HG03520 (cell line): ENCODE measurements at regions not wholly inside any gene's neighbourhood (a gene's known extent, or its start where the extent isn't known, plus 50 kb on each side); places are given as distances from the start of the nearest gene placed in this dataset.

Experiments
- ATAC-seq: cut with Tn5 transposase; IDR thresholded peaks from one replicate; pipeline ENCODE4 v1.9.1; 2021; ENCODE audit warnings: mild to moderate bottlenecking, moderate library complexity; ENCODE audit not compliant: unreplicated experiment

GRCh38 chr22:34303656-34304055, 383.4 kb upstream of the LARGE1 start:
- ATAC-seq: no peak

- no peak for ATAC-seq
Measured at GRCh38 chr22:34306361-34306760, 386.1 kb upstream of the LARGE1 start.

- no peak for ATAC-seq
Measured at GRCh38 chr22:34308101-34308500, 387.8 kb upstream of the LARGE1 start.

GRCh38 chr22:34319346-34319745, 399.1 kb upstream of the LARGE1 start:
- no peak for ATAC-seq

- no peak for ATAC-seq
Measured at GRCh38 chr22:34324763-34325162, 404.5 kb upstream of the LARGE1 start.

GRCh38 chr22:34326901-34327300, 406.6 kb upstream of the LARGE1 start:
- ATAC-seq: no peak

GRCh38 chr22:34330432-34330831, 410.2 kb upstream of the LARGE1 start:
- no peak for ATAC-seq

GRCh38 chr22:34333285-34333684, 413.0 kb upstream of the LARGE1 start:
- ATAC-seq: no peak

GRCh38 chr22:34334893-34335292, 414.6 kb upstream of the LARGE1 start:
- no peak for ATAC-seq

- no peak for ATAC-seq
Measured at GRCh38 chr22:34344702-34345101, 424.4 kb upstream of the LARGE1 start.

- no peak for ATAC-seq
Measured at GRCh38 chr22:34354071-34354817, 434.0 kb upstream of the LARGE1 start.

GRCh38 chr22:34356481-34356880, 436.2 kb upstream of the LARGE1 start:
- no peak for ATAC-seq

- ATAC-seq: no peak
Measured at GRCh38 chr22:34370711-34371110, 450.4 kb upstream of the LARGE1 start.

- ATAC-seq: no peak
Measured at GRCh38 chr22:34379825-34380224, 459.5 kb upstream of the LARGE1 start.

GRCh38 chr22:34380532-34380931, 460.3 kb upstream of the LARGE1 start:
- no peak for ATAC-seq

- ATAC-seq: no peak
Measured at GRCh38 chr22:34390400-34390799, 470.1 kb upstream of the LARGE1 start.

- no peak for ATAC-seq
Measured at GRCh38 chr22:34395370-34395769, 475.1 kb upstream of the LARGE1 start.

GRCh38 chr22:34403667-34404066, 483.4 kb upstream of the LARGE1 start:
- no peak for ATAC-seq

GRCh38 chr22:34410111-34410510, 489.8 kb upstream of the LARGE1 start:
- no peak for ATAC-seq

GRCh38 chr22:34414467-34415440, 494.5 kb upstream of the LARGE1 start:
- ATAC-seq: no peak

- no peak for ATAC-seq
Measured at GRCh38 chr22:34416022-34416860, 496.0 kb upstream of the LARGE1 start.
